Tibial nerve (tissue), 4 donors: ENCODE measurements at regions not wholly inside any gene's neighbourhood (a gene's known extent, or its start where the extent isn't known, plus 50 kb on each side); places are given as distances from the start of the nearest gene placed in this dataset.

Source experiments
- CTCF ChIP-seq, 5 experiments: fragments of 200-600 bp in 3 of 5; fragments of 450-650 bp in 2 of 5; sonication (generic) in 3 of 5; IDR thresholded peaks; one replicate each; pipeline ENCODE4 v1.5.1; 2016 to 2019; ENCODE audit warnings: antibody characterized with exemption in 5 of 5, mild to moderate bottlenecking in 3 of 5, moderate library complexity in 2 of 5
- EP300 ChIP-seq, 2 donors: sonication (generic); formaldehyde crosslinking; IDR thresholded peaks; one replicate each; pipeline ENCODE4 v1.6.1; 2017; ENCODE audit warnings: antibody characterized with exemption in 2 of 2, mild to moderate bottlenecking in 1 of 2
- POLR2A ChIP-seq, 2 donors: fragments of 450-650 bp; IDR thresholded peaks; one replicate each; pipeline ENCODE4 v1.6.1; 2017; ENCODE audit warnings: antibody characterized with exemption in 2 of 2, mild to moderate bottlenecking in 2 of 2, moderate library complexity in 2 of 2

GRCh38 chrX:42385730-42386129 is 392.2 kb downstream of the PPP1R2C start:
- TF ChIP-seq CTCF (IDR thresholded peaks at IDR 0.05): no peak
- TF ChIP-seq POLR2A (IDR thresholded peaks at IDR 0.05): no peak
- TF ChIP-seq EP300 (IDR thresholded peaks at IDR 0.05): no peak
